CD4-positive, alpha-beta T cell (primary cell): ENCODE measurements at regions not wholly inside any gene's neighbourhood (a gene's known extent, or its start where the extent isn't known, plus 50 kb on each side); places are given as distances from the start of the nearest gene placed in this dataset.

Source experiments
- ATAC-seq: fragments of 200-7000 bp; cut with Tn5 transposase; one replicate; pipeline ENCODE4 v1.10.0; 2022; ENCODE audit warnings: mild to moderate bottlenecking; ENCODE audit not compliant: poor library complexity
- CTCF ChIA-PET: fragments of 350-600 bp; sonication (Branson Sonifier 250); formaldehyde crosslinking; loops from one replicate; lab custom pipeline; 2021; ENCODE audit warnings: antibody characterized with exemption, inconsistent platforms; lab: Charles Lee
- POLR2A ChIA-PET: fragments of 350-600 bp; sonication (Branson Sonifier 250); formaldehyde crosslinking; loops from one replicate; lab custom pipeline; 2021; ENCODE audit warnings: antibody characterized with exemption, inconsistent platforms; lab: Charles Lee
- DNase-seq, 14 experiments: peaks; one replicate each; pipeline ENCODE4 v3.0.0-alpha.2; 2013 to 2020; ENCODE audit warnings: mixed read lengths in 2 of 14
- H3K27ac ChIP-seq, 2 donors: one replicate each; pipeline versions ENCODE4 v1.5.1 to v1.7.0; 2013; ENCODE audit warnings: low read length in 2 of 2, low read depth in 1 of 2, mild to moderate bottlenecking in 1 of 2
- H3K27me3 ChIP-seq, 2 experiments: 1 replicate in 1 of 2; 2 replicates in 1 of 2; pipeline versions ENCODE4 v1.6.1 to v1.7.0; 2013; ENCODE audit warnings: low read length in 2 of 2, control low read depth in 1 of 2, mild to moderate bottlenecking in 1 of 2, moderate library complexity in 1 of 2; ENCODE audit not compliant: insufficient read depth in 2 of 2, control insufficient read depth in 1 of 2
- H3K36me3 ChIP-seq: one replicate; pipeline ENCODE4 v1.6.1; 2013; ENCODE audit warnings: low read length, control low read depth; ENCODE audit not compliant: insufficient read depth
- H3K4me1 ChIP-seq: one replicate; pipeline ENCODE4 v1.6.1; 2013; ENCODE audit warnings: low read length, control low read depth; ENCODE audit not compliant: insufficient read depth
- H3K4me3 ChIP-seq: one replicate; pipeline ENCODE4 v1.5.1; 2013; ENCODE audit warnings: mild to moderate bottlenecking, low read length, moderate library complexity
- H3K9me3 ChIP-seq, 2 experiments: 1 replicate in 1 of 2; 2 replicates in 1 of 2; pipeline versions ENCODE4 v1.6.1 to v1.7.0; 2013; ENCODE audit warnings: low read length in 2 of 2, mild to moderate bottlenecking in 2 of 2, control low read depth in 1 of 2, moderate library complexity in 1 of 2; ENCODE audit not compliant: control insufficient read depth in 1 of 2, insufficient read depth in 1 of 2
- H3K27ac Mint-ChIP-seq: one replicate; pipeline ENCODE4 v1.8.0; 2020; ENCODE audit warnings: mixed read lengths
- H3K27me3 Mint-ChIP-seq: one replicate; pipeline ENCODE4 v1.8.0; 2021; ENCODE audit warnings: mixed read lengths
- H3K36me3 Mint-ChIP-seq: one replicate; pipeline ENCODE4 v1.8.0; 2021; ENCODE audit warnings: low read depth, mixed read lengths
- H3K4me1 Mint-ChIP-seq: one replicate; pipeline ENCODE4 v1.8.0; 2021; ENCODE audit warnings: low read depth, mixed read lengths
- H3K4me3 Mint-ChIP-seq: one replicate; pipeline ENCODE4 v1.8.0; 2020; ENCODE audit warnings: mild to moderate bottlenecking, mixed read lengths
- H3K9me3 Mint-ChIP-seq: one replicate; pipeline ENCODE4 v1.8.0; 2020; ENCODE audit warnings: mixed read lengths
- CTCF ChIP-seq: fragments of 200-600 bp; IDR thresholded peaks from one replicate; pipeline ENCODE4 v1.8.0; 2022; ENCODE audit warnings: antibody characterized with exemption, mild to moderate bottlenecking
- intact Hi-C, 2 experiments: fragments of 100-400 bp; cut with DNase I in 1 of 2; cut with micrococcal nuclease in 1 of 2; formaldehyde crosslinking; loops; one replicate each; pipeline versions ENCODE4 v1.15.1 to v1.9.0; 2023 to 2025; cut with DNase I, micrococcal nuclease

- no peaks in the 10 kb centered on the region for H3K27me3 ChIP-seq
- ChIA-PET CTCF (no interaction called here), POLR2A (no interaction called here)
- intact Hi-C loops: no loop called here
- no peaks in the 10 kb centered on the region for H3K36me3 Mint-ChIP-seq
- H3K4me3 ChIP-seq: no peak overlapping the region
- no peak overlapping the region for H3K27ac Mint-ChIP-seq
- no peaks in the 10 kb centered on the region for H3K27me3 Mint-ChIP-seq
- H3K27ac ChIP-seq: no peak overlapping the region
- H3K9me3 ChIP-seq: peaks cover 0 to 3% of the 10 kb centered on the region in 2 experiments
- TF ChIP-seq CTCF: no peak
- H3K4me1 ChIP-seq: no peaks in the 10 kb centered on the region
- H3K4me3 Mint-ChIP-seq: no peak overlapping the region
- DNase-seq (no peak), ATAC-seq (no peak)
- no peaks in the 10 kb centered on the region for H3K4me1 Mint-ChIP-seq
- H3K36me3 ChIP-seq: no peaks in the 10 kb centered on the region
- peaks cover 16% of the 10 kb centered on the region for H3K9me3 Mint-ChIP-seq
Measured at GRCh38 chr16:65421596-65421995, 299.7 kb upstream of the CDH11 start.

GRCh38 chr16:65418435-65418834 lies 296.6 kb upstream of the CDH11 start:
- no peaks in the 10 kb centered on the region for H3K4me1 Mint-ChIP-seq
- H3K27ac ChIP-seq: no peak overlapping the region
- H3K9me3 Mint-ChIP-seq: peaks cover 15% of the 10 kb centered on the region
- no peak overlapping the region for H3K27ac Mint-ChIP-seq
- peaks cover 0 to 3% of the 10 kb centered on the region in 2 experiments for H3K9me3 ChIP-seq
- H3K36me3 ChIP-seq: no peaks in the 10 kb centered on the region
- ChIA-PET CTCF (no interaction called here), POLR2A (no interaction called here)
- H3K36me3 Mint-ChIP-seq: no peaks in the 10 kb centered on the region
- DNase-seq (no peak), ATAC-seq (no peak)
- no peak overlapping the region for H3K4me3 Mint-ChIP-seq
- H3K4me3 ChIP-seq: no peak overlapping the region
- H3K4me1 ChIP-seq: no peaks in the 10 kb centered on the region
- TF ChIP-seq CTCF: no peak
- intact Hi-C loops: no loop called here
- H3K27me3 Mint-ChIP-seq: no peaks in the 10 kb centered on the region
- no peaks in the 10 kb centered on the region for H3K27me3 ChIP-seq

GRCh38 chr16:65415460-65415859 lies 293.6 kb upstream of the CDH11 start:
- ATAC-seq: no peak
- DNase-seq: no peak

More at GRCh38 chr16:65415460-65415859, 293.6 kb upstream of the CDH11 start:
- Mint-ChIP-seq H3K4me1 (no peaks in the 10 kb centered on the region), H3K9me3 (peaks cover 2% of the 10 kb centered on the region), H3K27ac (no peak overlapping the region), H3K27me3 (no peaks in the 10 kb centered on the region), H3K36me3 (no peaks in the 10 kb centered on the region), H3K4me3 (no peak overlapping the region)
- Histone ChIP-seq H3K9me3 (peaks cover 0 to 3% of the 10 kb centered on the region in 2 experiments), H3K27ac (no peak overlapping the region), H3K4me3 (no peak overlapping the region), H3K4me1 (no peaks in the 10 kb centered on the region), H3K27me3 (no peaks in the 10 kb centered on the region), H3K36me3 (no peaks in the 10 kb centered on the region)
- no peak for TF ChIP-seq CTCF
- intact Hi-C loops: no loop called here
- CTCF ChIA-PET: no interaction called here
- POLR2A ChIA-PET: no interaction called here
